Stimulated activated naive CD8-positive, alpha-beta T cell treated with anti-CD3 and anti-CD28 coated beads, Interleukin-15, Interleukin-2, amounts not matched to agents 100 ng/mL and 50 ng/mL, for 24 hours (primary cell): ENCODE measurements at regions not wholly inside any gene's neighbourhood (a gene's known extent, or its start where the extent isn't known, plus 50 kb on each side); places are given as distances from the start of the nearest gene placed in this dataset.

Source experiments
- H3K27ac Mint-ChIP-seq: one replicate; pipeline ENCODE4 v1.8.0; 2021; ENCODE audit warnings: mild to moderate bottlenecking, mixed read lengths
- H3K27me3 Mint-ChIP-seq: one replicate; pipeline ENCODE4 v1.8.0; 2021; ENCODE audit warnings: mixed read lengths
- H3K36me3 Mint-ChIP-seq: one replicate; pipeline ENCODE4 v1.8.0; 2021; ENCODE audit warnings: low read depth, mixed read lengths
- H3K4me1 Mint-ChIP-seq: one replicate; pipeline ENCODE4 v1.8.0; 2021; ENCODE audit warnings: low read depth, mixed read lengths
- H3K4me3 Mint-ChIP-seq: one replicate; pipeline ENCODE4 v1.8.0; 2021; ENCODE audit warnings: mild to moderate bottlenecking, mixed read lengths
- H3K9me3 Mint-ChIP-seq: one replicate; pipeline ENCODE4 v1.8.0; 2021; ENCODE audit warnings: mixed read lengths

- Mint-ChIP-seq H3K27ac (no peak overlapping the region), H3K27me3 (no peaks in the 10 kb centered on the region), H3K4me3 (no peak overlapping the region), H3K36me3 (no peaks in the 10 kb centered on the region), H3K4me1 (peaks cover 14% of the 10 kb centered on the region), H3K9me3 (no peaks in the 10 kb centered on the region)
Observed at GRCh38 chr12:107461222-107461975, 224.2 kb upstream of the PWP1 start.

- no peaks in the 10 kb centered on the region for H3K27me3 Mint-ChIP-seq
- peaks cover 14% of the 10 kb centered on the region for H3K4me1 Mint-ChIP-seq
- no peaks in the 10 kb centered on the region for H3K36me3 Mint-ChIP-seq
- H3K4me3 Mint-ChIP-seq, result no peak overlapping the region
- H3K27ac Mint-ChIP-seq, result no peak overlapping the region
- no peaks in the 10 kb centered on the region for H3K9me3 Mint-ChIP-seq
Observed at GRCh38 chr12:107462428-107463332, 222.9 kb upstream of the PWP1 start.

GRCh38 chr12:107464644-107465043 is 221.0 kb upstream of the PWP1 start:
- Mint-ChIP-seq H3K4me3 (no peak overlapping the region), H3K36me3 (no peaks in the 10 kb centered on the region), H3K27me3 (no peaks in the 10 kb centered on the region), H3K27ac (no peak overlapping the region), H3K4me1 (peaks cover 20% of the 10 kb centered on the region), H3K9me3 (no peaks in the 10 kb centered on the region)

- Mint-ChIP-seq H3K27ac (no peak overlapping the region), H3K4me3 (no peak overlapping the region), H3K4me1 (peaks cover 20% of the 10 kb centered on the region), H3K9me3 (no peaks in the 10 kb centered on the region), H3K36me3 (no peaks in the 10 kb centered on the region), H3K27me3 (no peaks in the 10 kb centered on the region)
Observed at GRCh38 chr12:107465625-107466024, 220.0 kb upstream of the PWP1 start.

- Mint-ChIP-seq H3K9me3 (no peaks in the 10 kb centered on the region), H3K27ac (no peak overlapping the region), H3K4me1 (peaks cover 14% of the 10 kb centered on the region), H3K27me3 (no peaks in the 10 kb centered on the region), H3K36me3 (no peaks in the 10 kb centered on the region), H3K4me3 (no peak overlapping the region)
Observed at GRCh38 chr12:107467716-107468115, 217.9 kb upstream of the PWP1 start.

GRCh38 chr12:107468182-107468581 is 217.4 kb upstream of the PWP1 start:
- Mint-ChIP-seq H3K27ac (no peak overlapping the region), H3K4me3 (no peak overlapping the region)

GRCh38 chr12:107469011-107469410 is 216.6 kb upstream of the PWP1 start:
- Mint-ChIP-seq H3K27ac (no peak overlapping the region), H3K36me3 (no peaks in the 10 kb centered on the region), H3K4me3 (no peak overlapping the region), H3K9me3 (no peaks in the 10 kb centered on the region), H3K27me3 (no peaks in the 10 kb centered on the region), H3K4me1 (peaks cover 14% of the 10 kb centered on the region)

More at GRCh38 chr12:107468182-107468581, 217.4 kb upstream of the PWP1 start:
- Mint-ChIP-seq H3K27me3 (no peaks in the 10 kb centered on the region), H3K9me3 (no peaks in the 10 kb centered on the region), H3K36me3 (no peaks in the 10 kb centered on the region), H3K4me1 (peaks cover 14% of the 10 kb centered on the region)

GRCh38 chr12:107470645-107471044 is 215.0 kb upstream of the PWP1 start:
- Mint-ChIP-seq H3K36me3 (no peaks in the 10 kb centered on the region), H3K9me3 (no peaks in the 10 kb centered on the region), H3K4me3 (no peak overlapping the region), H3K27me3 (no peaks in the 10 kb centered on the region), H3K27ac (no peak overlapping the region), H3K4me1 (peaks cover 28% of the 10 kb centered on the region)

- Mint-ChIP-seq H3K27me3 (no peaks in the 10 kb centered on the region), H3K4me1 (peaks cover 32% of the 10 kb centered on the region), H3K27ac (no peak overlapping the region), H3K9me3 (no peaks in the 10 kb centered on the region), H3K36me3 (no peaks in the 10 kb centered on the region), H3K4me3 (no peak overlapping the region)
Observed at GRCh38 chr12:107472308-107472707, 213.3 kb upstream of the PWP1 start.

- Mint-ChIP-seq H3K4me3 (no peak overlapping the region), H3K27ac (peak overlapping the region; percentile 46), H3K27me3 (no peaks in the 10 kb centered on the region), H3K36me3 (no peaks in the 10 kb centered on the region), H3K9me3 (no peaks in the 10 kb centered on the region), H3K4me1 (peaks cover 26% of the 10 kb centered on the region)
Observed at GRCh38 chr12:107474099-107474498, 211.5 kb upstream of the PWP1 start.

GRCh38 chr12:107474639-107475539 is 210.7 kb upstream of the PWP1 start:
- no peaks in the 10 kb centered on the region for H3K36me3 Mint-ChIP-seq
- H3K27ac Mint-ChIP-seq, result peak overlapping the region; percentile 46
- no peaks in the 10 kb centered on the region for H3K9me3 Mint-ChIP-seq
- no peak overlapping the region for H3K4me3 Mint-ChIP-seq
- peaks cover 26% of the 10 kb centered on the region for H3K4me1 Mint-ChIP-seq
- no peaks in the 10 kb centered on the region for H3K27me3 Mint-ChIP-seq

GRCh38 chr12:107475900-107476299 is 209.7 kb upstream of the PWP1 start:
- Mint-ChIP-seq H3K9me3 (no peaks in the 10 kb centered on the region), H3K36me3 (no peaks in the 10 kb centered on the region), H3K27ac (no peak overlapping the region), H3K4me1 (peaks cover 26% of the 10 kb centered on the region), H3K4me3 (no peak overlapping the region), H3K27me3 (no peaks in the 10 kb centered on the region)

GRCh38 chr12:107477018-107477417 is 208.6 kb upstream of the PWP1 start:
- Mint-ChIP-seq H3K36me3 (no peaks in the 10 kb centered on the region), H3K4me1 (peaks cover 26% of the 10 kb centered on the region), H3K27ac (no peak overlapping the region), H3K4me3 (no peak overlapping the region), H3K27me3 (no peaks in the 10 kb centered on the region), H3K9me3 (no peaks in the 10 kb centered on the region)

GRCh38 chr12:107477947-107478610 is 207.5 kb upstream of the PWP1 start:
- no peak overlapping the region for H3K4me3 Mint-ChIP-seq
- no peaks in the 10 kb centered on the region for H3K36me3 Mint-ChIP-seq
- peaks cover 26% of the 10 kb centered on the region for H3K4me1 Mint-ChIP-seq
- H3K27ac Mint-ChIP-seq, result no peak overlapping the region
- no peaks in the 10 kb centered on the region for H3K9me3 Mint-ChIP-seq
- no peaks in the 10 kb centered on the region for H3K27me3 Mint-ChIP-seq
